Heart left ventricle (tissue), 16 donors: ENCODE measurements at regions not wholly inside any gene's neighbourhood (a gene's known extent, or its start where the extent isn't known, plus 50 kb on each side); places are given as distances from the start of the nearest gene placed in this dataset.

Experiments
- ATAC-seq, 4 donors: fragments of 200-7000 bp; cut with Tn5 transposase; one replicate each; pipeline ENCODE4 v1.9.1; 2020 to 2022; ENCODE audit warnings: moderate library complexity in 4 of 4, mild to moderate bottlenecking in 3 of 4, moderate number of reproducible peaks in 1 of 4
- DNase-seq, 5 donors: peaks; one replicate each; pipeline ENCODE4 v3.0.0-alpha.2; 2020
- H3K27ac ChIP-seq, 12 donors: fragments of 200-600 bp; sonication (generic) in 4 of 12; one replicate each; pipeline versions ENCODE4 v1.5.0 to v1.8.0; 2016 to 2022; ENCODE audit warnings: mild to moderate bottlenecking in 2 of 12
- H3K27me3 ChIP-seq, 9 donors: fragments of 200-600 bp; sonication (generic) in 2 of 9; one replicate each; pipeline versions ENCODE4 v1.5.1 to v1.8.0; 2016 to 2022; ENCODE audit warnings: mild to moderate bottlenecking in 3 of 9
- H3K36me3 ChIP-seq, 9 donors: fragments of 200-600 bp; sonication (generic) in 2 of 9; one replicate each; pipeline versions ENCODE4 v1.5.0 to v1.8.0; 2018 to 2022; ENCODE audit warnings: mild to moderate bottlenecking in 2 of 9
- H3K4me1 ChIP-seq, 12 donors: fragments of 200-600 bp; sonication (generic) in 4 of 12; one replicate each; pipeline versions ENCODE4 v1.5.0 to v1.8.0; 2016 to 2022; ENCODE audit warnings: mild to moderate bottlenecking in 3 of 12
- H3K4me3 ChIP-seq, 12 donors: fragments of 200-600 bp; sonication (generic) in 4 of 12; one replicate each; pipeline versions ENCODE4 v1.5.0 to v1.8.0; 2017 to 2022; ENCODE audit warnings: mild to moderate bottlenecking in 9 of 12, moderate library complexity in 4 of 12
- H3K9me3 ChIP-seq, 12 donors: fragments of 200-600 bp; sonication (generic) in 4 of 12; one replicate each; pipeline versions ENCODE4 v1.5.0 to v1.8.0; 2016 to 2022; ENCODE audit warnings: mild to moderate bottlenecking in 1 of 12
- CTCF ChIP-seq, 12 donors: fragments of 200-600 bp; sonication (generic) in 4 of 12; IDR thresholded peaks; one replicate each; pipeline versions ENCODE4 v1.5.0 to v1.8.0; 2018 to 2022; ENCODE audit warnings: antibody characterized with exemption in 12 of 12, mild to moderate bottlenecking in 5 of 12
- POLR2A ChIP-seq, 2 donors: fragments of 450-650 bp; IDR thresholded peaks; one replicate each; pipeline ENCODE4 v1.6.1; 2017; ENCODE audit warnings: antibody characterized with exemption in 2 of 2, mild to moderate bottlenecking in 2 of 2, moderate library complexity in 2 of 2
- WGBS, 4 donors: extraction: QIAGEN DNeasy Blood & Tissue Kit in 2 of 4; methylation state at CpG; one replicate each; pipeline versions ENCODE4 v1.1.5 to v1.1.7; 2013 to 2018; 5-methylcytosine and 5-hydroxymethylcytosine counted together
- intact Hi-C, 10 donors: fragments of 100-400 bp; cut with DNase I; formaldehyde crosslinking; loops; one replicate each; pipeline versions ENCODE4 v1.11.1 to v1.14.2; 2022
- donor health status: ischemic (EF 13 %, LVEDD 7.1; RV severe dilation, severe dysfunction).
- donor health status: healthy with polysubstance abuse.
- donor health status: DM: no; HTN: yes; CAD: no.
- donor health status: DM: no; HTN: no; CAD: no.
- donor health status: ischemic (EF 25% LVEDD 6.9; RV normal size, moderate dysfunction).
- donor health status: ischemic (EF 25% LVEDD 5.7; RV mildly dilated, moderate dysfunction).
- donor health status: healthy.
- donor health status: DM: yes; HTN: yes; CAD: no.
- donor health status: ischemic (EF 35%, LVEDD 5.7; RV mildly dilated, moderate dysfunction).
- donor health status: nonischemic (EF 11% LVEDD 7.7; RV severe dilation, severe dysfunction).
- donor health status: DM: yes; HTN: yes; CAD: no.
- donor health status: PGD.
- donor health status: ischemic (EF 29% LVEDD 5.4; RV normal size, mild dysfunction).
- donor health status: nonischemic (EF 23%, LVEDD 6.1; RV moderate dilation, normal function).

DNA sequence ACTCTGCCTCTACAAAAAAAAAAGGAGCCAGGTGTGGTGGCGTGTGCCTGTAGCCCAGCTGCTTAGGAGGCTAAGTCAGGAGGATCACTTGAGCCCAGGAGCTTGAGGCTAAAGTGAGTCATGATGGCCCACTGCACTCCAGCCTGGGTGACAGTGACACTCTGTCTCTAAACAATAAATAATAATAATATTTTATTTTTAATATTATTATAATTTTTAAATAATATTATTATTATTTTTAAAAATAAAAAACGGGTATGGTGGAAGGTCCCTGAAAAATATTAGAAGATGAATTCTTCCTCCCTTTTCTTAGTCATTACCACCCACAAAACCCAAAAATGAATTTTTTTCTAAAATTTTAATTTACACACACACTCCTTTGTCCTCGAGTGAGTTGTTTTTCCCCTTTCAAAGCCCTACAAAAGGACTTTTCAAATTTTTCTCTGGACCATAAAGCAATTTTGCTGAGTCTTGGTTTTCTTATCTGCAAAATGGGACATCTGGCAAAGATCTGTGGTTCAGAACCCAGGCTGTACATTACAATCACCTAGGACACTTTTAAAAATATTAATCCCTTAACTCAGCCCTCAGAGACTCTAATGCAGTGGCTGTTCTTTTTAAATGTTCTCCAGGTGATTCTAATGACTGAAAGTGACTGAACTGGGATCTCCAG is 174.0 kb upstream of the NEBL start:
- H3K36me3 ChIP-seq: no peaks in the 10 kb centered on the region
- H3K4me3 ChIP-seq: no peak overlapping the region
- H3K27me3 ChIP-seq: no peaks in the 10 kb centered on the region
- WGBS, 4 donors: 74 to 93% (median 79%) methylated on average over 3 of the region's 3 CpGs
- ATAC-seq: no peak
- peak overlapping the region in 1 of 12 donors; percentile 31 for H3K27ac ChIP-seq
- H3K4me1 ChIP-seq: peaks cover 0 to 29% (median 10%) of the 10 kb centered on the region in 12 donors
- no peak for DNase-seq
- no peaks in the 10 kb centered on the region for H3K9me3 ChIP-seq
- intact Hi-C loops: loop anchor here in 8 of 10 donors (10.0 kb wide), 5 partner anchors 176 to 664 kb away; partner anchors contain the start of gene NEBL (in 2 of the 8)
- TF ChIP-seq POLR2A (IDR thresholded peaks at IDR 0.05) (no peak), CTCF (IDR thresholded peaks at IDR 0.05) (no peak)

- peak in 1 of 5 donors; percentile 35 for DNase-seq
- Histone ChIP-seq H3K36me3 (no peaks in the 10 kb centered on the region), H3K27ac (peak overlapping the region in 8 of 12 donors; percentile 1 to 64 (median 48)), H3K4me3 (peak overlapping the region in 1 of 12 donors; percentile 7), H3K27me3 (no peaks in the 10 kb centered on the region), H3K4me1 (peaks cover 0 to 34% (median 10%) of the 10 kb centered on the region in 12 donors), H3K9me3 (no peaks in the 10 kb centered on the region)
- no peak for TF ChIP-seq POLR2A (IDR thresholded peaks at IDR 0.05)
- TF ChIP-seq CTCF (IDR thresholded peaks at IDR 0.05): no peak
- intact Hi-C loops: loop anchor here in 9 of 10 donors (5.0 to 10.0 kb wide), 7 partner anchors 65 to 665 kb away; partner anchors contain the start of gene NEBL (in 4 of the 9)
- WGBS, 4 donors: 26 to 30% (median 28%) methylated on average over 10 of the region's 10 CpGs
- ATAC-seq: peak; percentile 54 to 67 (median 60)
These were observed 173.0 kb upstream of the NEBL start for GRCh38 chr10:21069929-21070700.

GRCh38 chr10:21069278-21069677 is 172.2 kb upstream of the NEBL start:
- peaks cover 0 to 34% (median 10%) of the 10 kb centered on the region in 12 donors for H3K4me1 ChIP-seq
- no peaks in the 10 kb centered on the region for H3K27me3 ChIP-seq
- 72 to 79% (median 74%) methylated on average over 5 of the region's 5 CpGs for WGBS, 4 donors
- peak overlapping the region in 10 of 12 donors; percentile 1 to 64 (median 47) for H3K27ac ChIP-seq
- DNase-seq (no peak), ATAC-seq (peak in 2 of 4 donors; percentile 3 to 8)
- no peaks in the 10 kb centered on the region for H3K9me3 ChIP-seq
- intact Hi-C loops: loop anchor here in 4 of 10 donors (5.0 to 10.0 kb wide), 4 partner anchors 64 to 184 kb away; partner anchors contain the start of gene NEBL (in 2 of the 4)
- no peak for TF ChIP-seq POLR2A (IDR thresholded peaks at IDR 0.05)
- no peak for TF ChIP-seq CTCF (IDR thresholded peaks at IDR 0.05)
- no peak overlapping the region for H3K4me3 ChIP-seq
- no peaks in the 10 kb centered on the region for H3K36me3 ChIP-seq
